ENCODE measurements at regions not wholly inside any gene's neighbourhood (a gene's known extent, or its start where the extent isn't known, plus 50 kb on each side); places are given as distances from the start of the nearest gene placed in this dataset.

DNA sequence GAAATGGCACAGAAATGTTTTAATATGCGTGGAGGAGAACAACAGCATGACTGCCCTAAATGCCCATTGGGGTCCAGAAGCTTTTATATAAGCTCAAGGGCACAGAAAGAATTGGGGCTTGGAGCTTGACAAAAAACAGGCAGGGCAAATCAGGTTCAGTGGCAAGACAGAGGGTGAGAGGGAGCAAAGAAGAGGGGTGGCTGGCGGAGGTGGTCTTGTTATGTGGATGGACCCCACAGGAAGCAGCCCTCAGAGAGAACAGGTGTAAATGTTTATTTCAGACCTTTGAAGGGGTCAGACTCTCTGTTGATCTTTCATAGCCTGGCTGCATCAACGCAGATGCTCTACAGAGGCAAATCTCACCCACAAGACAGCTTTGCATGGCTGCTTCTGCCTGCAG lies 213.1 kb upstream of the B3GAT1 start:
- no peak for DNase-seq (ENCODE audit: low spot score)

DNA sequence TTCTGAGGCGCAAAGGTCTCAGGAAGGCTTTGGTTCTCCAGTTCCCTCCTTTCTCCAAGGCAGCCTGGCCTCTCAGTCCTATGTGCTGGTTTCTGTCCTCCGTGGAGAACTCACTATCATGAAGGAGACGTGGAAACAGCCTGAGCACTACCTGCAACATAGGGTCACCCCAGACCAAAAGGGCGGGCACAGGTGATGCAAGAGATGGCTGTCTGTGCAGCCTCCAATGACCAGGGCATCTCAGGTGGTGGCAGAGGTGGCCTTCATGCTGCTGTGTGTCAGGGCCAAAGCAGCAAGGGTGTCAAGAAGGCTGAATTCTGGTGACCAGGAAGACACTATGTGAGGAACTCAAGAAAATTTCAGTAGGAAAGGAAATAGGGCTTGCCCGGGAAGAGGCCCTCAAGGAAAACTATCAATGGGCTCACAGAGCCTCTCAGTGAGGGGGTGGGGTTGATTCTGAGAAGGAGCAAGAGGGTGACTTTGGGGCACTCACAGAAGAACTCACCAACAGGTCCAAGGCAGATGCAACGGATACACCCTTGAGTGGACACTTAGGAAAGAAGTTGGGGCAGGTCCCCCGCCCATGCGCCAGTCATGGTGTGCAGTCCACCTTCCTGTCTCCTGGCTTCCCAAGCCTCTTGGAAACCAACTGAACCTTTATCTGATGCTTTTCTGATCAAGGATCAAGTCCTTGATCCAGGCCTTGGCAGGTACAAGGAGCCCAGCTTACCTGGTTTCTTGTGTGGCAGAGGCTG lies 212.3 kb upstream of the B3GAT1 start:
- no peak for DNase-seq (ENCODE audit: low spot score)

DNA sequence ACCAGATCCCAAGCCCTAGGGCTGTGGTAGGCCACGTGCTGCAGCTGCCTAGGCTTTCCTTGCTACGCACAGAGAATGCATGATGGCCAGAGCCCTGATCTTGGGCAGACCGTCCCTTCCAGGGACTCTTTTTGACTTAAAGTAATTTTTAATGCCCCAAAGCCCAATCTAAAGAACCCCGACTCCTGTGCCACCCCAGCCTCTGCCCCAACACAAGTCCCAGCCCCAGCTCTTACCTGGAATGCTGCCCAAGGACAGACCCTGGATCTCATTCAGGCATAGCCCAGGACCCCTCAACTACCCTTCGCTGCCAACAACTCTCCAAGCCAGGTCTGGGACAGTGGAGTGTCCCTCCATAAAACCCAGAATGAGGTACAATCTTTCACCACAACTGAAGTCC lies 211.7 kb upstream of the B3GAT1 start:
- DNase-seq (ENCODE audit: low spot score), result no peak

GRCh38 chr11:134622458-134622857 lies 210.4 kb upstream of the B3GAT1 start:
- no peak for DNase-seq (ENCODE audit: low spot score)

GRCh38 chr11:134617360-134617759 lies 205.3 kb upstream of the B3GAT1 start:
- DNase-seq (ENCODE audit: low spot score), result no peak

- DNase-seq (ENCODE audit: low spot score), result no peak
These were observed 204.0 kb upstream of the B3GAT1 start for GRCh38 chr11:134616038-134616437.

DNA sequence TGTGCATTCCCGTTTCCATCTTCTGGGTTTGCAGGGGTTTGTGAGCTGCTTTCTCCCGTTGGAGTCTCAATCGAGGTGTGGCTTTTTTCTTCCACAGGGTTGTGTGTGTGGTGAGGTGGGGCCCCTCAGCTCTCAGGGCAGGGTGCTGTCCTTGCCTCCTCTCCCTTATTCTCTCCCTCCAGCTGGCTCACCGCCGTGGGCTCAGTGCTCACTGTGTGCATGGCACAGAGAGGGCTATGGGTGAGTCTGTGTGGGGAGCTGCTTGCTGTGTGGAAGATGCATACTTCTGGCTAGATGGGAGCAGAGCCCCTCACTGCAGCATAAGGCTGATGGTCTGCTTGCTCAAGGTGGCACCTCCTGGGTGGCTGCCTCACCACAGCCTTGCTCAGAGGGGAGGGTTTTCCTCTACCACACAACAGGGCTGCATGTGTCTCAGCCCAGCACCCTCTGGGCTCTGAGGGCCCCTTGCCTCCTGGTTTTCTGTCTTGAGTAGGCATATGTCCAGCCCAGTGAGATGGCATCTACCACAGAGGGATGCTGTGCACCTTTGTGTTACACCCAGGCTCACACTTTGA lies 203.1 kb upstream of the B3GAT1 start:
- no peak for DNase-seq (ENCODE audit: low spot score)

GRCh38 chr11:134614141-134614540 lies 202.1 kb upstream of the B3GAT1 start:
- DNase-seq (ENCODE audit: low spot score), result no peak

DNA sequence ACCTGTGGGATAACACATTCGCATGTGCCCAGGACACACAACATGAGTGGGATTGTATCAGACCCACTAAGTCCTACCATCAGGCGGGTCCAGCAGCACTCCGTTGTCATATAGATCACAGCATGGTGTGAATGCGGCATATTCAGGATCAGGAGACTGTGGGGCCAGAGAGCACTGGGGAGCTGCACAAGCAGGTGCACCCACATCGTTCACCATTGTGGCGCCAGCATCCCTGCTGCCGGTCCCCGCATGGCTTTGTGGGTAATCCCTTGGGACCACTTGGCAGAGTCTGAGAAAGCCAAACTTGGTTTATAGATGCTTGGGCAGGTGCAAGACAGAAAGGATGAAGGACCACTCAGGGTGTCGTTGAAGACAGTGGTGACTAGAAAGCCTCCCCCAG lies 201.6 kb upstream of the B3GAT1 start:
- no peak for DNase-seq (ENCODE audit: low spot score)

GRCh38 chr11:134612140-134613030 lies 200.3 kb upstream of the B3GAT1 start:
- DNase-seq (ENCODE audit: low spot score), result no peak

DNA sequence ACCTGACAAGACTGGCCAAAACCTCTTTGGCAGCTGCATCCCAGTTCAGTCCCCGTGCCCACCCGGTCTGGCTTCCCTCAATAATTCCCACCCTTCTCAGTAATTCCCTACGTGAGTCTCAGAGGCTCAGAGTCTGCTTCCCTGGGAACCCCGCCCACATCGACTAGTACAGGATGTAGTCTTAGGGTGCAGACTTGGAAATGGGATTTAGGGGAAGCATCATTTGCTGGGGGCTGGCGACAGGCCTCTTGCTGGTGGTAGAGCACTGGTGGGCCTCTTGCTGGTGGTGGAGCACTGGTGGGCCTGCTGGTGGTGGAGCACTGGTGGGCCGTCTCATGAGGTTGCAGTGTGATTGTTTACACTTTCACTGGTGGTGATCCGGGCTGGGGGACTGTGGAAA lies 199.5 kb upstream of the B3GAT1 start:
- no peak for DNase-seq (ENCODE audit: low spot score)

DNA sequence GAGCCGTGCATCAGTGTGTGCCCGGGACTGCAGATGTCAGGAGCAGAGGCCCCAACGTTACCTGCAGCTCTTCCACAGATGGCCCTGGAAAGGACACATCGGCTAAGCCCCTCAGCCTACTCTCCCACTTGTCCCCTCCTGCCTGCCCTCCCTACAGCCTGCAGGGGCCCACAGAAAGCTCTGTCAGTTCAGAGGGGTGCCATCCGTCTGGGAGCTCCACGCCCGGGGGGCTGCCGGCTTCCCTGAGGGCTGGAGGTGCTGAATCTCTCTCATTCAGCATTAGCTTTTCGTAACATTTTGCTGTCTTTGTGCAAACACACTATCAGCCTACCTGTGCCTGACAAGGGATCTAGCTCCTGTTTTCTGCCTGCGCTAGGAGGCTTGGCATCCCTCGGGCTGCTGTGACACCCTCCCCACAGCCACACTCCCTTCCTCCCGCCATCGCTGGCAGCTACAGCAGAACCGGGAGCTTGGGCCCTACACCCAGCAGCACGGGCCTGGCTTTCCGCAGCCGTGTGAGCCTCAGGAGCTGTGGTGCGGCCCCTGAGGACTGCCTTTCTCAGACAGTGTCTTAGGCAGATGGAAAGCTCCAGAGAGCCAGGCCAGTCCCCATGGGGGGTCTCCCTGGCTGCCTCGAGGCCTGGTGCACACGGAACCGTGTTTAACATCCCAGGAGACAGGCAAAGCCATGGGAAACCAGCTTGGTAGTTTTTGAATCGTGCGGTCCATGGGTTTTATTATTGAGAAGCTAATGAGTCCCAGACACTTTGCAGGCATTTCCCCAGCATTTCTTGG lies 198.3 kb upstream of the B3GAT1 start:
- no peak for DNase-seq (ENCODE audit: low spot score)

- DNase-seq (ENCODE audit: low spot score), result no peak
These were observed 197.5 kb upstream of the B3GAT1 start for GRCh38 chr11:134609361-134610115.

DNA sequence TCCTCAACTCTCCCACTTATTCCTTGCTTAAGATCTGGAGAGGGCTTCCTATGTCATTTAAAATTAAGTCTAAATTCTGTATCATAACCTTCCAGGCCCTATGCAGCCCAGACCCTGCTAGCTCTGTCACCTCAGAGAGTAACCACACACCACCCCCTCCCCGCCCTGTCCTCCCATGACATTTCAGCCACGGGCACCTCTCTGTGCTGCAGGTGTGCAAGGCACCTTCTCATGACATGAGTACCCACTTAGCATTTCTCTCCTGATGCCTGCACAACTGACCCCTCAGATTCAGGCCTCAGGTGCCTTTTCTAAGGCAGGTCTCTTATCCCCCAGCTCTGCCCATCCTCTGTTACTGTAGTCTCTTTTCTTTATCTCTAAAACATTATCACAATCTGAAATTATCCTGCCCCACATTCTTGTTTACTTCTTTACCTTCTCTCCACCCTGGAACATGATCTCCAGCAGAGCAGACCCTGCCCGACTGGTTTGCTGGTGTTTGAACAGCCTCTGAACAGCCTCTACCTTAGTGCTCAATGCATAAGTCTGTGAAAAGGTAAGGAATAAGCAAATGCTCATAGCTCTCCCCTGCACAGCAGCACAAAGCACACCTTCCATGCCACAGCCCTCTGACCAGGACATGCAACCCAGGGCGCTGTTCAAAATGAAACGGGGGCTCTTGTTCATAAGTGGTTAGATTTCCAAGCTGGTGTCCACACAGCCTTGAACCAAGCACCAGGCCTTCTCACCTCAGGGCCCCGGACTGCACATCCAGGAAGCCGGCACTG lies 196.1 kb upstream of the B3GAT1 start:
- DNase-seq (ENCODE audit: low spot score), result no peak

DNA sequence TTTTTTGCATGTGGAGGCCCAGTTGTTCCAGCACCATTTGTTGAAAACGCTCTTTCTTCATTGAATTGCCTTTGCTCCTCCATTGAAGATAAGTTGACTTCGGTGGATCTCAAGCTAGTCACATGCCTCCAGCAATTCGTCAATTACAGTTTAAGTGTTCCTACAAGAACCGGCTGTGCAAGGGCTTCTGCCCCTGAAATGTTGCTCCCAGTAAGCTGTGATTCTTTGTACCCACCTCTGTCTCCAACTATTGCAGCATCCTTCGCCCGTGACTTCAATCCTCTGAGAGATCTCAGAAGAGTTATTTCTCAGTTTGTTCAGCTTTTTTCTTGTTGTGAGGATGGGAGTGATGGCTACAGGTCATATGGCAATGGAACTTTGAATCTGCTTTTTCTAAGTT lies 194.2 kb upstream of the B3GAT1 start:
- DNase-seq (ENCODE audit: low spot score), result no peak

DNA sequence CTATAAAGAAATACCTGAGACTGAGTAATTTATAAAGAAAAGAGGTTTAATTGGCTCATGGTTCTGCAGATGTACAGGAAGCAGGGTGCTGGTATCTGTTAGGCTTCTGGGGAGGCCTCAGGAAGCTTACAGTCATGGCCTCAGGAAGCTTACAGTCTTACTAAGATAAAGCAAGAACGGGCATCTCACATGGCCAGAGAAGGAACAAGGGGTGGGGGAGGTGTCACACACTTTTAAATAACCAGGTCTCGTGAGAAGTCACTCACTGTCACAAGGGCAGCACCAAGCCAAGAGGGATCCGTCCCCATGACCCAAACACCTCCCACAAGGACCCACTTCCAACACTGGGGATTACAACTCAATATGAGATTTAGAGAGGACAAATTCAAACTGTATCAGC lies 192.8 kb upstream of the B3GAT1 start:
- DNase-seq (ENCODE audit: low spot score), result no peak

DNA sequence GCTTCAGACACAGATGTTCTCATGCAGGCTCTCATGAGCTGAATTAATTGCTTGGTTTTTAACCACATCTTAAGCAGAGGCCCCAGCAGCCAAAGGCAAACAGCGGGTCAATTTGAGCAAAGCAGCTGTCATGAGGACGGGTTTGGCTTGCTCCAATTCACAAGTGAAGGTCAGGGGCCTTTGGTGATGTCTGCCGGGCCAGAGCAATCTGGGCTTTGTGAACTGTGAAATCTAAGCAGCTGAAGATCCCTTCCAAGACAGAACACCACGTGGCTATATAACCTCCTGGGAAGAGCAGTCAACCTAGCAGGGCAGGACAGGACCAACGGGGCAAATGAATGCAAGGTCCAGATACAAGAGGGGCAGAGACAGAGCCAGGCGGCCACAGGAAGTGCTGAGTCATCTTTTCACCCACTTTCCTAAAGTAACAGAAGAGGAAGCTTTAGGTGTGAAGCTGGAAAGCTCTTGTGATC lies 187.3 kb upstream of the B3GAT1 start:
- DNase-seq (ENCODE audit: low spot score), result no peak

GRCh38 chr11:134598368-134598767 lies 186.3 kb upstream of the B3GAT1 start:
- DNase-seq (ENCODE audit: low spot score), result no peak

- DNase-seq (ENCODE audit: low spot score), result no peak
These were observed 185.4 kb upstream of the B3GAT1 start for GRCh38 chr11:134597452-134597851.

- no peak for DNase-seq (ENCODE audit: low spot score)
These were observed 184.4 kb upstream of the B3GAT1 start for GRCh38 chr11:134596404-134596803.
